ENCODE measurements at regions not wholly inside any gene's neighbourhood (a gene's known extent, or its start where the extent isn't known, plus 50 kb on each side); places are given as distances from the start of the nearest gene placed in this dataset.

GRCh38 chr13:108439556-108439955 is 170.0 kb downstream of the TNFSF13B start:
- Histone ChIP-seq H3K4me3 (ENCODE audit: severe bottlenecking) (no peak overlapping the region), H3K36me3 (ENCODE audit: low read depth) (no peaks in the 10 kb centered on the region), H3K27me3 (ENCODE audit: insufficient read depth, poor library complexity, severe bottlenecking) (peaks cover 8% of the 10 kb centered on the region), H3K9me3 (ENCODE audit: severe bottlenecking) (no peaks in the 10 kb centered on the region), H3K4me1 (ENCODE audit: insufficient read depth, poor library complexity, severe bottlenecking) (no peaks in the 10 kb centered on the region), H3K27ac (ENCODE audit: poor library complexity, severe bottlenecking) (no peak overlapping the region)
- ATAC-seq (ENCODE audit: low read depth) (no peak), DNase-seq (ENCODE audit: low spot score) (no peak)
- TF ChIP-seq CTCF (IDR thresholded peaks at IDR 0.05; ENCODE audit: poor library complexity, severe bottlenecking): no peak

- no peak for ATAC-seq (ENCODE audit: low read depth)
- no peak for DNase-seq (ENCODE audit: low spot score)
- H3K27me3 ChIP-seq (ENCODE audit: insufficient read depth, poor library complexity, severe bottlenecking): peaks cover 4% of the 10 kb centered on the region
- no peak overlapping the region for H3K27ac ChIP-seq (ENCODE audit: poor library complexity, severe bottlenecking)
- H3K9me3 ChIP-seq (ENCODE audit: severe bottlenecking): no peaks in the 10 kb centered on the region
- no peak for TF ChIP-seq CTCF (IDR thresholded peaks at IDR 0.05; ENCODE audit: poor library complexity, severe bottlenecking)
- H3K36me3 ChIP-seq (ENCODE audit: low read depth): no peaks in the 10 kb centered on the region
- no peaks in the 10 kb centered on the region for H3K4me1 ChIP-seq (ENCODE audit: insufficient read depth, poor library complexity, severe bottlenecking)
- no peak overlapping the region for H3K4me3 ChIP-seq (ENCODE audit: severe bottlenecking)
Observed at GRCh38 chr13:108444448-108444847, 174.9 kb downstream of the TNFSF13B start.

- H3K27me3 ChIP-seq (ENCODE audit: insufficient read depth, poor library complexity, severe bottlenecking): no peaks in the 10 kb centered on the region
- ATAC-seq (ENCODE audit: low read depth): no peak
- no peak for TF ChIP-seq CTCF (IDR thresholded peaks at IDR 0.05; ENCODE audit: poor library complexity, severe bottlenecking)
- DNase-seq (ENCODE audit: low spot score): no peak
- no peaks in the 10 kb centered on the region for H3K36me3 ChIP-seq (ENCODE audit: low read depth)
- H3K9me3 ChIP-seq (ENCODE audit: severe bottlenecking): no peaks in the 10 kb centered on the region
- no peaks in the 10 kb centered on the region for H3K4me1 ChIP-seq (ENCODE audit: insufficient read depth, poor library complexity, severe bottlenecking)
- no peak overlapping the region for H3K27ac ChIP-seq (ENCODE audit: poor library complexity, severe bottlenecking)
- H3K4me3 ChIP-seq (ENCODE audit: severe bottlenecking): no peak overlapping the region
Observed at GRCh38 chr13:108448891-108449290, 179.4 kb downstream of the TNFSF13B start.

GRCh38 chr13:108451121-108451520 is 178.3 kb upstream of the MYO16 start:
- no peak for ATAC-seq (ENCODE audit: low read depth)
- H3K4me3 ChIP-seq (ENCODE audit: severe bottlenecking): no peak overlapping the region
- no peaks in the 10 kb centered on the region for H3K4me1 ChIP-seq (ENCODE audit: insufficient read depth, poor library complexity, severe bottlenecking)
- no peaks in the 10 kb centered on the region for H3K9me3 ChIP-seq (ENCODE audit: severe bottlenecking)
- no peaks in the 10 kb centered on the region for H3K36me3 ChIP-seq (ENCODE audit: low read depth)
- no peak overlapping the region for H3K27ac ChIP-seq (ENCODE audit: poor library complexity, severe bottlenecking)
- no peaks in the 10 kb centered on the region for H3K27me3 ChIP-seq (ENCODE audit: insufficient read depth, poor library complexity, severe bottlenecking)
- no peak for DNase-seq (ENCODE audit: low spot score)
- no peak for TF ChIP-seq CTCF (IDR thresholded peaks at IDR 0.05; ENCODE audit: poor library complexity, severe bottlenecking)

- no peaks in the 10 kb centered on the region for H3K9me3 ChIP-seq (ENCODE audit: severe bottlenecking)
- H3K27ac ChIP-seq (ENCODE audit: poor library complexity, severe bottlenecking): no peak overlapping the region
- no peaks in the 10 kb centered on the region for H3K4me1 ChIP-seq (ENCODE audit: insufficient read depth, poor library complexity, severe bottlenecking)
- DNase-seq (ENCODE audit: low spot score): no peak
- TF ChIP-seq CTCF (IDR thresholded peaks at IDR 0.05; ENCODE audit: poor library complexity, severe bottlenecking): no peak
- no peaks in the 10 kb centered on the region for H3K27me3 ChIP-seq (ENCODE audit: insufficient read depth, poor library complexity, severe bottlenecking)
- H3K36me3 ChIP-seq (ENCODE audit: low read depth): no peaks in the 10 kb centered on the region
- ATAC-seq (ENCODE audit: low read depth): no peak
- no peak overlapping the region for H3K4me3 ChIP-seq (ENCODE audit: severe bottlenecking)
Observed at GRCh38 chr13:108455320-108455719, 174.1 kb upstream of the MYO16 start.
